Body of pancreas (tissue), 4 donors: ENCODE measurements at regions not wholly inside any gene's neighbourhood (a gene's known extent, or its start where the extent isn't known, plus 50 kb on each side); places are given as distances from the start of the nearest gene placed in this dataset.

ENCODE experiments used
- CTCF ChIP-seq, 7 experiments: fragments of 450-650 bp in 4 of 7; fragments of 200-600 bp in 3 of 7; sonication (generic) in 3 of 7; IDR thresholded peaks; one replicate each; pipeline ENCODE4 v1.5.1; 2016 to 2019; ENCODE audit warnings: antibody characterized with exemption in 7 of 7
- POLR2A ChIP-seq, 3 donors: fragments of 450-650 bp; IDR thresholded peaks; one replicate each; pipeline ENCODE4 v1.6.1; 2016; ENCODE audit warnings: antibody characterized with exemption in 3 of 3, mild to moderate bottlenecking in 2 of 3

GRCh38 chr2:234725528-234726264 is 226.1 kb upstream of the SH3BP4 start:
- TF ChIP-seq CTCF (IDR thresholded peaks at IDR 0.05) (no peak), POLR2A (IDR thresholded peaks at IDR 0.05) (no peak)
